HG03520 (cell line): ENCODE measurements at regions not wholly inside any gene's neighbourhood (a gene's known extent, or its start where the extent isn't known, plus 50 kb on each side); places are given as distances from the start of the nearest gene placed in this dataset.

Experiments used
- ATAC-seq: cut with Tn5 transposase; IDR thresholded peaks from one replicate; pipeline ENCODE4 v1.9.1; 2021; ENCODE audit warnings: mild to moderate bottlenecking, moderate library complexity; ENCODE audit not compliant: unreplicated experiment

DNA sequence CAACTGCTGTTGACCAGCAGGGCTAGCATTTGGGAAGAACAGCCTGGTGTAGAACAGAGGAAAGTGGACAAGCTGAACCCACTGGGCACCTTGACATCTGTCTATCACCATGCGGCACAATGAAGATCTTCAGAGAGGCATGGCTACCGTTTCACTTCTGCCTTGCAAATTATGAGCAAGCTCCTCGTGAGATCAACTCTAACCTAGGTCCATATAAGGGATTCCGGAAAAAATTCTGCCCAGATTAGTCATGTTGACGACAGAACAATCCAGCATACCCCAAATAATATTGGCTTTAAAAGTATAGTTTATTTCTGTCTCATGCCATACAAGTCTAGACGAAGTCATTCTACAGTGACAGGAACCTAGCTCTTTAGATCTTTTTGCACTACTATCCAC, 91.6 kb upstream of the ATF7IP start:
- no peak for ATAC-seq

DNA sequence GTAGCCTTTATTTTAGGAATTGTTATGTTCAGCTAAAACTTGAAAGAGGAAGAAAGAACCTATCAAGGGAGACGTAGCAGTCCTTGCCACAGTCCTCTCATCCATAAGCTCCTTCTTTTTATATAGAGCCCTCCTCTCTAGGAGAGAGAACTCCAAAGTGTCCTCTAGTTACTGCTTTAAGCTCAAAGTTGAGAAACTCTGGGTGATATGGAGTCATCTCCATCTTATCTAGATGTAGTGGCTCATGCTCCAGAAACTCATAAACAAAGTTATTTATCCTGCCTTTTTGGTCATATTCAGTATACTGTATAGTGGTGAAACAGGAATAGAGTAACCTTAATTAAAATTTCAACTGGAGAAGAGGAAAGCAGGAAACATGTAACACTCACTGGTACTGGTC, 90.4 kb upstream of the ATF7IP start:
- ATAC-seq = no peak

DNA sequence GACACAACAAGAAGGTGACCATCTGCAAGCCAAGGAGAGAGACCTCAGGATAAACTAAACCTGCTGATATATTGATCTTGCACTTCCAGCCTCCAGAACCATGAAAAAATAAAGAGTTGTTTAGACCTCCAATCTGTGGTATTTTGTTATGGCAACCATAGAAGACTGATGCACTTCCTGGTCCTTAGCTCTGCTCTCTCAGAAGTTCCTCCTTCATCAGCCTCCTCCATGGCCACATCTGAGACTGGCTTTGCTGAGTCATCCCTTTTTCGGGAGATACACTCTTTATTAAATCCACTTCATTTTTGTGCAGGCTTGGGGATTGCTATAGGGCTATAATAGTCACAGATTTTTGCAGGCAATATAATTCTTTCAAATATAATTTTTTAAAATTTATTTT, 89.6 kb upstream of the ATF7IP start:
- ATAC-seq = no peak

DNA sequence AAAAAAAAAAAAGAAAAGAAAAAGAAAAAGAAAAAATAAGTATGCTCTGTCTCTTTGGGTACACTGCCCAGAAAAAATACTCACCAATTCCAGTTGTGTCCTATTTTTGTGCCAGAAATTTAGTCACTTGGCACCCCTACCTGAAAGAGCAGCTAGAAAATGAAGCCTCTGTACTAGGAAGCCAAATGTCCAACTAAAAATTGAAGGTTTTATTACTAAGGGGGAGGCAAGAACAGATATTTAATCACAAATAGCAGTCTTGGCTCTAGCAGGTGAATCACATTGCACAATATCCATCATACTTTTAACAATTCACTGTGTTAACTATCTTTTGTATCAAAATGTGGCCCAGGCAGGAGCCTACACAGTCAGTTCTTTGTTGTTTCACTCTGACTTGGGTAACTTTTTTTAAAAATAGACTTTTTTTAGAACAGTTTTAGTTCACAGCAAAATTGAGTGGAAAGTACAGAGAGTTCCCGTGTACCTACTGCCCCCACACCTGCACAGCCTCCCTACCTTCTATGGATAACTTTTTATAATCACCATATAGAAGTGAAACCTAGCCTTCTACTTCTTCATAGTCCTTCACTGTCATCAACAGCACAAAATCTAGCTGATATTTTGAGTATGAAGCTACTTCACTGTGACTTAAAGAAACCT, 87.1 kb upstream of the ATF7IP start:
- ATAC-seq = no peak

DNA sequence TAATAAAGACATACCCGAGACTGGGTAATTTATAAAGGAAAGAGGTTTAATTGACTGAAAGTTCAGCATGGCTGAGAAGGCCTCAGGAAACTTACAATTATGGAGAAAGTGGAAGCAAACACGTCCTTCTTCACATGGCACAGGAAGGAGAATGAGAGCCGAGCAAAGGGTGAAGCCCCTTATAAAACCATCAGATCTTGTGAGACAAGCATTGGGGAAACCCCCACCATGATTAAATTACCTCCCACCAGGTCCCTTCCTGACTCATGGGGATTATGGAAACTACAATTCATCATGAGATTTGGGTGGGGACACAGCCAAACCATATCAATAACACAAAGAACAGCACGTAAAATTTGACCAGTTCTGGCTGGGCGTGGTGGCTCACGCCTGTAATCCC, 85.6 kb upstream of the ATF7IP start:
- ATAC-seq = no peak

DNA sequence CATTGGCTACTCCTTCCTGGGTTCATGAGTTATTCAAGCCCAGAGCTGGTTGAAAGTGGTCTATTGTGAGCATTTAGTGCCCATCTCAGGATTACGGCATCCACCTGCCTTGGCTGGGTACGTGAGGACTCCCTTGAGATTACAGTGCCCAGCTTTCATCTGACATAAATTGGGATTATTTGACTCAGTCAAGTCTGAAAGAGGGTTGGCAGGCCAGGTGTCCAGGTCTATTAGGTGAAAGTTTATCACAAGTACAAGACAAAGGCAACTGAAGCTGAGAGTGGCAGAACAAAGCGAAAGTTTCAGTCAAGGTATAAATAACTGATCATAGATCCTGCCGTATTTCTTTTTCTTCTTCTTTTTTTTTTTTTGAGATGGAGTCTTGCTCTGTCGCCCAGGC, 84.6 kb upstream of the ATF7IP start:
- no peak for ATAC-seq

DNA sequence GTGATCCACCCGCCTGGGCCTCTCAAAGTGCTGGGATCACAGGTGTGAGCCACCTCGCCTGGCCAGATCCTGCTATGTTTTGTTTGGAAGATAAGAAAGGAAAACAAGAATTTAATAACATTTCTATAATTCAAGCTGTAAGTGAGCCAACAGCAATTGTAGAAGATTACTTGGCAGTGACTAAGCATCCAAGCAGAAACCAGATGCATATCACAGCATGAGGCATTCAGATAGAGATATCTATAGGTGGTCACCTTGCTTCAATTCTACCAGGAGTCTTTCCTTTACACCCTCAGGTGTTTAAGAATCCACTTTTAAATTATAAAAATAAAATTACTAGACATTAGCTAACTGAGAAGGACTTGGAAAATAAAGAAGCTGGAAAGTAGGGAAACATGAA, 83.9 kb upstream of the ATF7IP start:
- no peak for ATAC-seq

DNA sequence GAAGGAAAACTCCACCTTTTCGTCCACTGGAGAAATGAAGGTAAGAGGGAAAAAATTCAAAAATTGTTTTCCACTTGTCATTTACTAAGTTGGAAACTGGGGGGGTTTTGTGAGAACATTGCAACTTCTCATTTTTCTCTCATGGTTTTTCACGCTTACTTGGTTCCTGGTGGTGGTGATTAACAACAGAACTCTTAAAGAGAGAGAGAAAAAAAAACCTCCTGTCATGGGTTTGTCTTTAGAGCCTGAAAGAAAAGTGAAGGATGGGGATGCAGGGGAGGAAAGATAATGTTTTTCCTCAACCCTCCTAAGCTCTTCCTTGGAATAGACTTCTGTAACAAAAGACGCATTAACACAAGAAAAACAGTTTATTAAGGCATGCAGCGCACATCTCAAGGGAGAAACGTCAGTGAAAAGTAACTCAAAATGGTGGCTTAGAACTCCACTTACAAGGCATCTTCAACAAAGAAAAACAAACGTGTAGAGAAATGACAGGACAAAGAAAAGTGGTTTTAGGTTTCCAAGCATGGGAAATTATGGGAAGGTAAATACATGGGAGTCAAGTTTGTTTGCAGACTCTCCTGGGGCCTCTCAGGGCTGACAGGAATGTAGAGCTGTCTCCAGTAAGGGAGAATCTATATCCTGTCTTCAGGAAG, 81.9 kb upstream of the ATF7IP start:
- peak; percentile 44 for ATAC-seq

DNA sequence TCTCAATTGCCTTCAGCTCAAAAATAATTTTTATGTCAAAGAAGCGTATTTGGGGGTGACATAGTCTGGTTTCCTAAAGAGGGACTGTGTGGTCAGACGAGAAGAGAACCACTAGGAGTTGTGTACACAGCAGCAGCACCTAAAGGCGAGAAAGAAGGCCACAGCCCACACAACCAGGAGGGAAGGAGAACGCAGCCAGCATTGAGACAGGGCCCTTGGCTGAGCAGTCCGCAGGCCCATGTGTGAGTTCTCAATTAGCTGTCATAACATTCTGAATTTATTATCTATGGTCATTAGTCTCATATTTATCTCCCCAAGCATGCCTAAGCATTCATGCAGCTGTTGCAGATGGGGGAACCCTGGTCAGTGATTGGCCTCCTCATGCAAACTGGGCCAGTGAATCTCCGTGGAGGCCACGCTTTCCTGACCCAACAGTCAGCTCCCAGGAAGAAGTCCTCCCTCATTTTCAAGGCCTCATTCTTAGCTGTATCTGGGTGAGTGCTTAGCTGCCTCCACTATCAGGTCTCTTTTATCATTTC, 81.2 kb upstream of the ATF7IP start:
- ATAC-seq = peak; percentile 54

DNA sequence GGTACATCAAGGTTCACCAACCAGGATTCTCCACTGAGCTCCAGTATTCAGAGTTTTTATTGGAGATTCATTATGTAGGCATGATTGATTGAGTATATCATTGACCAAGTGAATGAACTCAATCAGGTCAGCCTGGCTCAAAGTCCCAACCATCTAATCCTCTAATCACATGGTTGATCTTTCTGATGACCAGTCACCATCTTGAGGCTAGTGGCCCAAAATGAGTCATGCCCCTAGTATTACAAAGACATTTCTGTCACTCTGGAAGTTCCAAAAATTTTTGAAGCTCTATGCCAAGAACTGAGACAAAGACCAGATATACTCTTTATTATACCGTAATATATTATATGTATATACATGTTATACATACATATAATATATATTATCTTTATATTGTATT, 75.9 kb upstream of the ATF7IP start:
- ATAC-seq = no peak

DNA sequence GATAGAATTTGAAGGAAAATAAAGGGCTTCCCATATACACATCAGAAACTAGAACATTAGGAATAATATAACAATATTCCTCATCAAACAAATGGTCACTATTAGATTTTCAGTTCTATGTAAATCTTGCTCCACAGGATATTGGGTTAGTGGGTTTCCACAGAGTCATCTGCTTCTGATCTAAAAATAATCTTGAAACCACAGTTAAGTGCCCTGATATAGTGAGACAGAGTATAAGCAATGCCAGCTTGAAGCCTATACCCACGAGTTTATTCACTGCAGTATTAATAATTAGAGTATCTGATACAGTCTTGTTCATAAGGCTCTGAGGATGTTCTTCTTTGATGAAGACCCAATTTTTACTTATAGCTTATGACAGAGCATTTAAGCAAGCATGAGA, 74.5 kb upstream of the ATF7IP start:
- ATAC-seq = no peak

DNA sequence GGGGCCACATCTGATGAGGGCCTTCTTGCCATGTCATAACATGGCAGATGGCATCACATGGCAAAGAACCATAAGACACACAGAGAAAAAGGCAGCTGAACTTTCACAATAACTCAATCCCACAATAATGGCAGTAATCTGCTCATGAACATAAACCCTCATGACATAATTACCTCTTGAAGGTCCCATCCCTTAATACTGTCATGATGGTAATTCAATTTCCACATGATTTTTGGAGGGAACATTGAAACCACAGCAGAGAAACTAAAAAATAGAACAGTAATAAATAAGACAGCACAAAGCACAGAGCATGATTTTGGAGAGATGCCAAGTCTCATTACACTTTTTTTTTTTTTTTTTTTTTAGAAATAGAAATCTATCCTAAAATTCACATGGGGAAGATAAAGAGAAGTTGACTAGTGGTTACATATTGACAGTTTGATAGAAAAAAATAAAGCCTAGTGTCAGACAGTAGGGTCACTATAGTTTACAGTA, 61.8 kb upstream of the ATF7IP start:
- ATAC-seq = no peak

DNA sequence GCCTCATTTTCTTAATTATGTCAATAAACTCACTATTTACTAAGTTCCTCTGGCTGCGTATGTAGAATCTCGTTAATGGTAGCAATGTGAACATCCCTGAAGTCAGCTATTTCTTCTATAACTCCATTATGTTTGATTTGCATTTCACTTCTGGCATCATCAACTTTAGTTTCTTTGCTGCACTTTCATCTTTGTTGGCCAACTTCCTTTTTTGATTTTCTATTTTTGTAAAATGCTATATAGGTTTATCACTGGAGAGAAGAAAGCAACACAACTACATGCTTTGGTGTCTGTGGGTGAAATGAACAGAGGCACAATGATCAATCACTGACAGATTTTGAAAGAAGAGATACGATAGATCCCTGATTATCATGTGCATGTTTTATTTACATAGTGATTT, 58.5 kb upstream of the ATF7IP start:
- ATAC-seq = no peak

DNA sequence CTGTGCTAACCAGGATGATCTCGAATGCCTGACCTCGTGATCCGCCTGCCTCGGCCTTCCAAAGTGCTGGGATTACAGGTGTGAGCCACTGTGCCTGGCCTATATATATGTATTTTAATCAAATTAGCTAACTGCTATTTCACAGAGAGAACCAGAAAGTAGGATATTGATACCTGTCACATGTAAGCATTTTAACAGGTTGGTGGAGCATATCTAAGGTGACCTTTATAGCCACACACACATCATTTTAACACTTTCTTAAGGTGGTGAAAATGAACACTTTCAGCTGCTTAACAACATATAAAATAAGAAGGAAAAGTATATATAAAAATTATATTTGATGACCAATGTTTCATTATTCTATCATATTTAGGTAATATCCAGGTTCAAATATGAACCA, 57.0 kb upstream of the ATF7IP start:
- no peak for ATAC-seq

DNA sequence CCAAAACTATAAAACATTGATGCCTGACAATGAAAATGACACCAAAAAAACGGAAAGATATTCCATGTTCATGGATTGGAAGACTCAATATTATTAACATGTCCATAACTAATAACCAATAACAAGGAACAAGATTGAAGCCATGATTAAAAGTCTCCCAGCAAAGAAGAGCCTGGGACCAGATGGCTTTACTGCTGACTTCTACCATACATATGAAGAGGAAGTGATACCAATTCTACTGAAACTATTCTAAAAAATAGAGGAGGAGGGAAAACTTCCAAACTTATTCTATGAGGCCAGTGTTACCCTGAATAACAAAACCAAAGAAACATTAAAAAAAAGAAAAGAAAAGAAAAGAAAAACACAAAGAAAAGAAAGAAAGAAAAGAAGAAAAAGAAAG, 54.6 kb upstream of the ATF7IP start:
- ATAC-seq = no peak

DNA sequence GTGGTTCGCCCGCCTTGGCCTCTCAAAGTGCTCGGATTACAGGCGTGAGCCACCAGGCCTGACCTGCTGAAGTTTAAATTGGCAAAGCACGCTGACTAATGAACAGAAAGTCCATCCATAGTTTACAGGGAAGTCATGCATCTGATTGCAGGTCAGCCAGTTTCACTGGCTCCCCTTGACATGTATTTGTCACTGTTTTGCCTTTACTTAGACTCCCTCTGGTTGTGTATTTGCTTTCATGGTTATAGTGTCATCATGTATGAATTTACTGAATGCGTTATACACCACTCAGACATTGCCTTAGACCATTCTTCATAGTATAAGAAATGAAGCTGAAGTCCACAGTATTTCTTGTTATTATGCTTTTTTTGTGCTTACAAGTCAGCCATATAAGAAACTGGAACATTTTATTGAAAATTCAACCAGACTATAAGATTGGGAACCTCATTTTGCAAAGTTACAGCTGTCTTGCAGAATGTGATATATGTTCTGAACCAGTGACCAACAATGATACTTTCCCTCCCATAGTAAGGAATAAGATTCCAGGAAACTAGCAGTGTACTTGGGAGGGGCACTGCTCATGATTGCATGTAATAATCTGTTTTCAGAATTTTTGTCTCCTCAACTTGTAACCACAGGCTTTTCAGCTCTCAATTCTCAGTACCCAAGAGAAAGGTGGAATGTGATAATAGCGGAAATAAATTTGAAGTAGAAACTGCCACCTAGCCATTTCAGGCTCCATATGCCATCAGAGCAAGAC, 51.9 kb upstream of the ATF7IP start:
- no peak for ATAC-seq

DNA sequence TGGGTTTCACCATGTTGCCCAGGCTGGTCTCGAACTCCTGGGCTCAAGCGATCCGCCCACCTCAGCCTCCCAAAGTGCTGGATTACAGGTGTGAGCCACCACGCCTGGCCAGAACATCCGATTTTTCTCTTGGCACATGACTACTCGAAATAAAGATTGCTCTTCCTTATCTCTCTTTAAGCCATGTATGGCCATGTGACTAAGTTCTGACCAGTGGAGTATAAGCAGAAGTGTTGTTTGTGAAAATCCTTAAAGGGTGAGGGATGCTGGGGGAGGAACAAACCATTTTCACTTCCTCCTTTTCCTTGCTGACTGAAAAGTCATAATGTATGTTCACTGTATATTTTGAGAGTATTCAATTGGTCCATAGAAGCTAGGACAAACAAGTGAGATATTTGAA, 50.7 kb upstream of the ATF7IP start:
- no peak for ATAC-seq

DNA sequence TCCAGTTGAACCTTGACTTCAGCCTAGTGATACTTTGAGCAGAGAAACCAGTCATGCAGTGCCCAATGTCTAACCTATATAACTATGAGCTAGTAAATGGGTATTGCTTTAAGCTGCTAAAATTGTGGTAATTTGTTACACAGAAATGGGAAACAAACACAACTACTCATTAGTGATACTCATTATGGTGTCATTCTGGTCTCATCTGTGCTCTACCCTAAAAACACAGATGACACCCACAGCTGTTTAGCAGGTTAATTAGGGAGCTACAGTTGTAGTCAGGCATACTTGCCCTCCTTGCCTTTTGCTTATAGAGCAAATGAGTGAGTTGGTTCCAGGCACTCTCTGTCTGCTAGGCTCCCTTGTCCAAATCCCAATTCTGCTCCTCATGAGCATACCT, 50.0 kb upstream of the ATF7IP start:
- ATAC-seq = no peak
